ENCODE measurements at regions not wholly inside any gene's neighbourhood (a gene's known extent, or its start where the extent isn't known, plus 50 kb on each side); places are given as distances from the start of the nearest gene placed in this dataset.

DNA sequence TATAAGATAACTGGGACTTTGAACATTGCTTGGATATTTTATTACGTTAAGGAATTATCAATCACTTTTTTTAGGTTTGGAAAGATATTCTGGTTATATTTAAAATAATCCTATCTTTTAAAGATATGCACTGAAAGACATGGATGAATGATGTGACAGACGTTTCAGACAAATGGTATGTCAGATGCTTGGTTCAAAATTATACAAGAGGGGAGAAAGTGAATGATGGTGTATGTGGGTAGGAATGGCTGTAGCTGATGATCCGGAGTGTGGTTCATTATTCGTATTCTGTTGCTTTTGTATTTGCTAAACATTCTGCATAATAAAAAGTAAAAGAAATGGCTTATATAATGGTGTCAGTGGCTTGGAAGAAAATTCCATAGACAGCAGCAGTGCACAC is 51.0 kb upstream of the SNRPB2 start:
- Mint-ChIP-seq H3K27me3 (no peaks in the 10 kb centered on the region), H3K9me3 (no peaks in the 10 kb centered on the region), H3K27ac (no peak overlapping the region)

DNA sequence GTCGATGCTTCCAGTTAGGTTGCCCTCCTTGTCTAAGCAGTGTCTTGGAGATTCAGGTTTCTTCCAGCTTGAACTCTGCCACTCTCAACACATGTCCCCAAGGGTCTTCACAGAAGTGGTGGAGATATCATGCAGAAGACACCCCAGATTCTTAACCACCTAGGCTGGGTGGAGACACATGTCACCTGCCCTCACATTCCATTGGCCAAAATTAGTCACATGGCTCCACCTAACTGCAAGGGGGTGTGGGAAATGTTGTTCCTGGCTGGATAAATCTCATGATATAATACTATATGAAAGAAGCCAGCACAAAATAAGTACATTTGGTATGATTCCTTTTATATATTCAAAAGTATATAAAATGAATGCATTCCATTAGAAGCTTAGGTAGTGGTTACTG is 52.9 kb upstream of the SNRPB2 start:
- no peaks in the 10 kb centered on the region for H3K27me3 Mint-ChIP-seq
- H3K4me1 Mint-ChIP-seq: no peaks in the 10 kb centered on the region
- H3K4me3 Mint-ChIP-seq: no peak overlapping the region
- H3K9me3 Mint-ChIP-seq: no peaks in the 10 kb centered on the region
- no peak overlapping the region for H3K27ac Mint-ChIP-seq
- ATAC-seq: no peak
- no peak for DNase-seq

More for the DNA sequence above, 51.0 kb upstream of the SNRPB2 start:
- DNase-seq: no peak
- Mint-ChIP-seq H3K4me3 (no peak overlapping the region), H3K4me1 (no peaks in the 10 kb centered on the region)
- no peak for ATAC-seq

DNA sequence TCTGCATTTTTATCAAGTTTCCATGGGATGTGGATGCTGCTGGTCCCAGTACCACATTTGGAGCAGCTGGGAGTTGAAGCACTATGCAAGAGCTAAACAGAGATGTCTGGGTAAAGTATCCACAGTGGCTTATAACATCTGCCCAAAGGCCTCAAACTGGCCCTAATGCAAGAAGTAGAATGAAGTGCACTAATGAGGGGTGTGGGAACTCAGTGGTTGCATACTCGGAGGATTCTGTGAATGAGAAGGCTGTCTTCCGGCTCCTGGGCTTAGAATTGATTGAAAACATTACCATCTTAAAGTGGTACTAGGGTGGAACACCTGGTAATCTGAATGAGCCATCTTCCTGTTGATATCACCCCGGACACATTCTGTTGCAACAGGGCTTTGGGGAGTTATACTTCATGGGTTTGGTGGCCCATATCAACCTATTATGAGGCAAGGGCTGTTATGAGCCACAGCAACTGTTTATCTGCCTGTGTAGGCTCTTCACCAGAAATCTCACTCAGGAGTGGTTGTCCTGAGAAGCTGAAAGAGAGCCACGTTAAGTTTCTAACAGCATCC is 54.7 kb upstream of the SNRPB2 start:
- ATAC-seq (no peak), DNase-seq (no peak)
- Mint-ChIP-seq H3K4me1 (no peaks in the 10 kb centered on the region), H3K4me3 (no peak overlapping the region), H3K9me3 (no peaks in the 10 kb centered on the region), H3K27me3 (no peaks in the 10 kb centered on the region), H3K27ac (no peak overlapping the region)

DNA sequence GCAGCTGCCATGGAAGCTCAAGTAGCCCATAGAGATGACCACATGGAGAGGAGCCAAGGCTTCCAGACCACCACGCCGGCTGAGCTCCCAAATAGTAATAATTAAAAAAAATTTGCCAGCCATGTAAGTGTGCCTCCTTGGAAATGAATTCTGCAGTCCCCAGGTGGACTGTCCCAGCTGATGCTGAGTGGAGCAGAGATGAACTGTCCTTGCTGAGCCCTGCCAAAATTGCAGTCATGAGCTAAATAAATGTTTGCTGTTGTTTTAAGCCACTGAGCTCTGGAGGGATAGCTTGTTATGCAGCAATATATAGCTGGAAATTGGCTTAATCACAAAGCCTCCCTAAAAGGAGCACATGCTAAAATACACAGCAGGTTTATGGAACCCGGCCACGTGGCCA is 55.6 kb upstream of the SNRPB2 start:
- no peaks in the 10 kb centered on the region for H3K4me1 Mint-ChIP-seq
- no peak overlapping the region for H3K4me3 Mint-ChIP-seq
- H3K27ac Mint-ChIP-seq: no peak overlapping the region
- DNase-seq (no peak), ATAC-seq (no peak)
- peaks cover 0 to 4% of the 10 kb centered on the region in 2 donors for H3K9me3 Mint-ChIP-seq
- H3K27me3 Mint-ChIP-seq: peaks cover 8% of the 10 kb centered on the region

DNA sequence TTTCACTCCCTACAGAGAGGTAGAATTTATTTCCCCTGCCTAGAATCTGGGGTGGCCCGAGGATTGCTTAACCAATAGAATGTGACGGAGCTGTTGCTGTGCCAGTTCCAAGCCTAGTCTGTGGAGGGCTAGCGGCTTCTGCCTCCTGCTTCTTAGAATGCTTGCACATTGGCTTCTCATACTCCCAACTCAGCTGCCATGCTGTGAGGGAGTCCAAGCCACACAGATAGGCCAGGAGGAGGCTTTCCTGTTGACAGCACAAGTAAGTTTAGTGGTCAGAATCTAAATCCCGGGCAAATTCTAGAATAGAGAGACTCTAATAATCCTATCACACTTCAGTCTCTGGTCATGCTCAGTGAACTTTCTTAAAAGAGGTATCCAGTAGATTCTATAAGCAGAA is 57.5 kb upstream of the SNRPB2 start:
- ATAC-seq: no peak

DNA sequence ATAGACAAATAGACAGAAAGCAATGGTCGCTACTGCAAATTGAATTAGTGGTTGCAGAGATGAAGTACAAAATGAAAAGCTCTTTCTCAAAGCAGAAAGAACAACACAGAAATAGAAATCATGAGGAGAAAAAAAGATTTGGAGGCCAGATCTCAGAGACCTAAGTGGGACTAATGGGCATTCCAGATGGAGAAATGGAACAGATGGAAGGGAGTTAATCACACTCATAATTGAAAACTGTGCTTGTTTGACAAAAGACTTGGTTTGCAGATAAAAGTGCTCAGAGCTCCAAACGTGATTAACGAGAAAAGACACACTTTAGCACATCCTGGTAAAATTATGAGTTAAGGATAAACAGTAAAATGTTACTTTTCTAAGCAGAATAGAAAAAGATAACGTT is 58.1 kb upstream of the SNRPB2 start:
- H3K27me3 Mint-ChIP-seq: peaks cover 12% of the 10 kb centered on the region
- no peak overlapping the region for H3K4me3 Mint-ChIP-seq
- DNase-seq (no peak), ATAC-seq (no peak)
- no peaks in the 10 kb centered on the region for H3K4me1 Mint-ChIP-seq
- H3K9me3 Mint-ChIP-seq: peaks cover 0 to 4% of the 10 kb centered on the region in 2 donors
- H3K27ac Mint-ChIP-seq: no peak overlapping the region

More for the DNA sequence above, 57.5 kb upstream of the SNRPB2 start:
- H3K4me1 Mint-ChIP-seq: no peaks in the 10 kb centered on the region
- no peak overlapping the region for H3K27ac Mint-ChIP-seq
- no peak overlapping the region for H3K4me3 Mint-ChIP-seq
- DNase-seq: no peak
- H3K9me3 Mint-ChIP-seq: peaks cover 0 to 4% of the 10 kb centered on the region in 2 donors
- H3K27me3 Mint-ChIP-seq: peaks cover 12% of the 10 kb centered on the region

DNA sequence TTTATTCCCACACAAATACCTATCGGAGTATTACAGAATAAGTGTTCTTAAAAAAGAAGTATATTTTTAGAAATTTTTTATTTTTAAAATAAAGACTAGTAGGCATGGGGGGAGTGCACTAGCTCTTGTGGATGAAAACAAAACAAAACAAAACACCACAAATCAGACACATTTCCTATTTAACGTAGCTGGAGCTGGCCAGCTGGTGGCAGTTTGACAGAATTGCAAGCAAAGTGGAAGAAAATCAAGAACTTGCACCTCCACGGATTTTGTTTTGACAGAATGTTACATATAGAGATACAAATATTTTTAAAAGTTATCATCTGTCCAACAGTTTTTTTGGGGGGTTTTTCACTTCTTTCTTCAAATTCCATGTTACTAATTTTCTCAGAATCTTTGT is 63.6 kb upstream of the SNRPB2 start:
- Mint-ChIP-seq H3K4me3 (no peak overlapping the region), H3K27me3 (peaks cover 39% of the 10 kb centered on the region), H3K4me1 (no peaks in the 10 kb centered on the region), H3K27ac (no peak overlapping the region), H3K9me3 (peaks cover 0 to 4% of the 10 kb centered on the region in 2 donors)
- DNase-seq: no peak
- no peak for ATAC-seq

DNA sequence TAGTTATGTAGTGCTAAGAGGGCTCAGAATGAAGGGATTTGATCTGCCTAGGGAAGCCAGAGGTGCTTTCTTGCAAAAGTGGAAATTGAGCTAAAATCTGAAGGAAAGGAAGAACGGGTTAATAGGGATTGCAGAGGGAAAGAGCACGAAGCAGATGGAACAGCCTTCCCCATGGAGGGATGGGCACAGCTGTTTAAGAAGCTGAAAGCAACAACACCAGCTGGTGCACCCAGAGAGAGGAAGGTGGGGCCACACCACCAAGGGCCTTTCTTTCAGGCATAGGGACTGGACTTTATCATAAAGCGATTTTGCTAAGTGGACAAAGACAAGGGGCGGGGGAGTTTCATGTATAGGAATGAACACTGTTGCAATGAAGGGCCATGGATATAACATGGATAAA is 65.8 kb upstream of the SNRPB2 start:
- no peaks in the 10 kb centered on the region for H3K4me1 Mint-ChIP-seq
- H3K27me3 Mint-ChIP-seq: peaks cover 32% of the 10 kb centered on the region
- H3K4me3 Mint-ChIP-seq: no peak overlapping the region
- ATAC-seq (no peak), DNase-seq (no peak)
- H3K27ac Mint-ChIP-seq: no peak overlapping the region
- H3K9me3 Mint-ChIP-seq: no peaks in the 10 kb centered on the region

DNA sequence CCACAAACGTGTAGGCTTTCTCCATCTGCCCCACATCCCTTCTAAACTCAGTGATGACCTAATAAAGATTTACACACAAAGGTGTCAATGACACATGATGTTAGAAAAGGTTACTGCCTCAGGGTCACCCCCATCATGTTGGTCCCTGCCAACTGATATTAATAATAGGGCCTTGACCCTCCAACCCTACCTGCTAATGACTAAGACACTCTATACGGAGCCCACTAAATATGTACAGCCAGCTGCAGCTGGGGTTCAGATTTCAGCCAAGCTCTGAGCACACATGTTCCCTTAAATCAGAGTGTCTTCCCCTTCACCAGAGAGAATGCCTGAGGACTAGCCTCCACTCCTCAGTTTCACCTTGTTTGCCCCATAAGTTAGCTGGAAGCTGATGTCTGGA is 67.4 kb upstream of the SNRPB2 start:
- Mint-ChIP-seq H3K4me1 (no peaks in the 10 kb centered on the region), H3K4me3 (no peak overlapping the region), H3K27me3 (peaks cover 30% of the 10 kb centered on the region), H3K27ac (peak overlapping the region in 1 of 2 donors; percentile 72), H3K9me3 (no peaks in the 10 kb centered on the region)
- ATAC-seq: no peak
- DNase-seq: no peak

DNA sequence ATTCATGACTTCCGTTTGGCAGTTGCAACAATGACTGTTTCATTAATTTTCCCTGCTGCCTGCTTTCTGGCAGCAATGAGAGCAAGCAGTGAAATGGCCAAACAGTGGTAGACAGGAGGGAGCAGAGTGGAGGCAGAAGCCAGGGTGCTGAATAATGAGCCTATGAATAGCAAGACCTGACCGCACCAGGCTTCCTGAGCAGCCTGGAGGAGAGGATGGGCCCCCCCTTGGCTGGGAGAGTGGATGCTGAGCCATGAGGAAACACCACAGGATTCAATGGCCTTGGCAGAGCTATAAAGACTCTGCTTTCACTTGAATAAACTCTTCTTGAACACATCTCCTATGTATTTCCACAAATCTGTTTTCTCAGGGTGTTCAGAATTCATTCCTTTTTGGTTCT is 68.1 kb upstream of the SNRPB2 start:
- no peak for ATAC-seq
- DNase-seq: no peak
- H3K27me3 Mint-ChIP-seq: peaks cover 30% of the 10 kb centered on the region
- H3K4me1 Mint-ChIP-seq: no peaks in the 10 kb centered on the region
- no peak overlapping the region for H3K27ac Mint-ChIP-seq
- no peaks in the 10 kb centered on the region for H3K9me3 Mint-ChIP-seq
- H3K4me3 Mint-ChIP-seq: no peak overlapping the region

DNA sequence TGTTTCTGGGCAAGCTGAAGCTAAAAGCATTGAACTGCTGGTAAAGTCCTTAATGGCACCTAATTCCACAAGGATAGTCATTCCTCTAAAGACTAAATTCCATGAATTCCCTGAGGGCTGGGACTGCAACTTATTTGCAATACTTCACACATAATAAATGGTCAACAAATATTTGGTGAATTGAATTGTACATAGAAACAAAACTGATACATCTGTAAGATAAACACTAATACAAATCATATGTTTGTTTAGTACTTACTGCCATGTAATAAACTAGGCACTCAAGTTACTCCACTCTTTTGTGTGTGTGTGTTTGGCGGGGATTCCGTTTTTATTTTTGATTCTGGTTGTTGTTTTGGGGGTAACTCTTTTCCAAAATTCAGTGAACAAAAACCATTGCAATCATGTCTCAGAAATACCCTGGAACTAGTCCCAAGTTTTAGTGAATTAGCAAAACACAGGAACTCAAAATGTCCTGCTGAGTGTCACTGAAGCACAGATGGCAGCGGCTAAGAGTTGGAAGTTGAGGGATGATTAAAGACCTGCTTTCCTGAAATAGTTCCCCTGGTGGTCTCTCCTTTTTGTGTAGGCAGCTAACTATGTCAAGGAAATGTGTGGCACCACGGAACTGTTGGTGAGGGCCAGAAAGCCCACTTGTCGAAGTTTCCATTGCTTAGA is 74.8 kb upstream of the SNRPB2 start:
- no peak for DNase-seq
- Mint-ChIP-seq H3K27ac (no peak overlapping the region), H3K27me3 (peaks cover 26% of the 10 kb centered on the region), H3K4me3 (no peak overlapping the region), H3K4me1 (no peaks in the 10 kb centered on the region), H3K9me3 (no peaks in the 10 kb centered on the region)
- ATAC-seq: no peak

DNA sequence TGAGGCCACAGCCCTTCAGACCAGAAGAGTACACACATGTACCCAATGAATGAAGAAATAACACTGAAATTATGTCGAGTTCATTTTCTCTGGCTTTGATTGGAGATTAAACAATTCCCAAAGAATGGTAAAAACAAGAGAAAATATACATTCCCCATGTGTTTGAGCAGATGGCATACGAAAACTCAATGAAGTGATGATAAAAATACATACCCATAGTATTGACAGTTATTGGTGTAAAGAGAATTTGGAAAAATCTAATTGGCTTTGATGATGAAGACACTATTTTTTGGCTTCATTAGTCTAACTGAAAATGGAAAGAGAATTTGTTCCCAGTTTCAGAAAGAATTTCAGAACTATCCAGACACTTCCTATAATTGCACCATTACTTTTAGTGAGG is 76.6 kb upstream of the SNRPB2 start:
- Mint-ChIP-seq H3K27ac (no peak overlapping the region), H3K9me3 (no peaks in the 10 kb centered on the region), H3K4me1 (no peaks in the 10 kb centered on the region), H3K4me3 (no peak overlapping the region), H3K27me3 (peaks cover 34% of the 10 kb centered on the region)
- no peak for ATAC-seq
- DNase-seq: no peak

DNA sequence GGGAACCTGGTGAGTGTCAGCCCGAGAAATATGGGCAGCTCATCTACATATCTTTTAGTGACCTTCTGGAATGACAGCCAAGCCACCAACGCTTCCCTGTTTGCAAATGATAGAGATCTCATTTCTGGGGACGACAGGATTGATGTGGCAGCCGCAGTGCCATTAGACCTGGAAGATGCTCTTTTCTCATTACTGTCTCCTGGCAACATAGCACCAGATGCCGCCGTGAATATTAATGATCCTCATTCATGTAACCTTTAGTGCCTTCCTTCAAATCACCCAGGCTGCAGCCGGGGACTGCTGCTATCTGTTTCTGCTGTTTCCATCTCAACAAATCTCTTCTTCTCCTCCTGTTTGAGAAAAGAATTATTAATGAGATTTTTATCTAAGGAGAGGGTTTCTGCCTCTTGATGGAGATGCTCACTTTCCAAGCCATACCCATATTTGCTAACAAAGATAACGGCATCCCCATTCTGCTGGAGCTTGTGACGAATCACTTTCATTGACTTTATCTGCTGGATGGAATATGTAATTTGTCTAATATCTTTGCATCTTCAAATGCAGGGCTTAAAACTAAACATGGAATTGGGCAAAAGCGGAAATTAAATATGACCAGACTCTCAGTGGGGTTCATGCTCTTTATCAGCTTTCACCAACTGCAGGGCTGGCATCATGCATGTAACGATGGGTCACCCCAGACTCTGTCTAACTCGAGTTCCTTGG is 74.8 kb upstream of the KIF16B start:
- Mint-ChIP-seq H3K27me3 (peaks cover 32% of the 10 kb centered on the region), H3K9me3 (no peaks in the 10 kb centered on the region), H3K4me1 (no peaks in the 10 kb centered on the region), H3K4me3 (no peak overlapping the region), H3K27ac (no peak overlapping the region)
- DNase-seq (no peak), ATAC-seq (no peak)

DNA sequence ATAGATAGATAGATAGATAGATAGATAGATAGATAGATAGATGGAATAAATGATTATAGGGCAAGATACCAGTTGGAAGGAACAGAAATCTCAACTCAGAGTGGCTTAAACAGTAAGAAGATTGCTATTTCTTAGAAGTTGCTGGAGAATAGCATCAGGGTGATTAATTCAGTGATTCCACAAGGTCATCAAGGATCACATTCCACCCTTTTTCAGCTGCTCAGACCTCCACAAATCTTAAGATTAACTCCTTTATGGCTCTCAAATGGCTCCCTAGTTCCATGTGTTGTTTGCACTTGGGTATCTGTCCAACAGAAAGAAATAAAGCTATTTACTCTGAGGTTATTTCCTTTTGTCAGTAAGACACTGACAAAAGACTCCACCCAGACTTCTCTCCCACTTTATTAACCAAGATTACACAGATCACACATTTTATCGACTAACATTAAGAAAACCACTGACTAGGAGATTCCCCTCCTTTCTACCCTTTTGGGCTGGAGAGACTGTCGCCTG is 68.3 kb upstream of the KIF16B start:
- no peaks in the 10 kb centered on the region for H3K9me3 Mint-ChIP-seq
- no peak for ATAC-seq
- DNase-seq: no peak
- no peak overlapping the region for H3K4me3 Mint-ChIP-seq
- no peaks in the 10 kb centered on the region for H3K4me1 Mint-ChIP-seq
- H3K27ac Mint-ChIP-seq: no peak overlapping the region
- H3K27me3 Mint-ChIP-seq: peaks cover 31% of the 10 kb centered on the region

DNA sequence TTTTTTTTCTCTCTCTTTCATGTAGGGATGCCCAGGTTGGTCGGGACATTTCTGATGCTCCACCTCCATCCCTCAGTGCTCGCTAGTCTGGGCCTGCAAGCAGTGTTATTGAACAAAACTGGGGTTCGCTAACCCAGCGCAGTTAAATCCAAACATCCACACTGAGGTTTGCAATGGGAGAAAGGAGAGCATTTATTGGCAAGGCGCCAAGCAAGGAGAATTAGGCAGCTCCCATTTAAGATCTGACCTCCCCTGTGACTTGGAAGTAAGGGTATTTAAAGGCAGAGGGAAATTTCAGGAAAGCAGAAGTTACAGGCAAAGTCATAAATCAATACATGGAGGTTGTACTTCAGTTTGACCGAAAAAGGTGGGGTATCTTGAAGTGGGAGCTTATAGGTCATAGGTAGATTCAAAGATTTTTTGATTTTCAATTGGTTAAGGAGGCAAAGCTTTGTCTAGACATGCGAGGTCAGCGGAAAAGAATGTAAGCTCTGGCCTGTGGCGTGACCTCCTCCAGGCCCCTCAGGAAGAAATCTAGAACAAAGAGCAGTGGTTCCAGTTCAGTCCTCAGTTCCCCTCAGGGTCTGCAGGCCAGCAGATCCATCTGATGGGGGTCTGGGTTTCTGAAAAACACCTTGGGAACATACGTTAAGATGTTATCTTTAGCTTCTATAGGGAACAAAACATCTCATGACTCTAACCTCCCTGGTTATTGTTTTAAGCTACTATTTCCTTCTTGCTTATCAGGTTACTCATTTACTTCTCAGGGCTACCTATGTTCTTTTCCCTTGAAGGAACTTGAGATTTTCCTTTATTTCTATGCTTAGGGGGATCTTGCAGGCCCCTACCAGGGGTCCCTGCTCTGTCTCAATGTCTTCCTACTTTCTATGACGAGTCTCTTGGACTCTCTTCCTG is 66.0 kb upstream of the KIF16B start:
- DNase-seq (no peak), ATAC-seq (no peak)
- H3K27me3 Mint-ChIP-seq: peaks cover 26% of the 10 kb centered on the region
- peak overlapping the region in 1 of 2 donors; percentile 55 for H3K27ac Mint-ChIP-seq
- no peak overlapping the region for H3K4me3 Mint-ChIP-seq
- H3K9me3 Mint-ChIP-seq: no peaks in the 10 kb centered on the region
- H3K4me1 Mint-ChIP-seq: no peaks in the 10 kb centered on the region
